GM21367 (cell line): ENCODE measurements at regions not wholly inside any gene's neighbourhood (a gene's known extent, or its start where the extent isn't known, plus 50 kb on each side); places are given as distances from the start of the nearest gene placed in this dataset.

Experiments
- ATAC-seq: cut with Tn5 transposase; IDR thresholded peaks from one replicate; pipeline ENCODE4 v1.9.1; 2021; ENCODE audit not compliant: unreplicated experiment

- no peak for ATAC-seq
These were observed 153.2 kb downstream of the RTP5 start for GRCh38 chr2:242022550-242023290.

GRCh38 chr2:242024751-242025355 lies 155.3 kb downstream of the RTP5 start:
- no peak for ATAC-seq

- ATAC-seq = no peak
These were observed 158.3 kb downstream of the RTP5 start for GRCh38 chr2:242027676-242028450.

GRCh38 chr2:242029422-242030225 lies 160.1 kb downstream of the RTP5 start:
- no peak for ATAC-seq

- no peak for ATAC-seq
These were observed 160.7 kb downstream of the RTP5 start for GRCh38 chr2:242030226-242030575.

- ATAC-seq = no peak
These were observed 161.3 kb downstream of the RTP5 start for GRCh38 chr2:242030858-242031257.

- no peak for ATAC-seq
These were observed 162.0 kb downstream of the RTP5 start for GRCh38 chr2:242031481-242032019.

GRCh38 chr2:242032780-242033656 lies 163.5 kb downstream of the RTP5 start:
- no peak for ATAC-seq

- ATAC-seq = no peak
These were observed 164.6 kb downstream of the RTP5 start for GRCh38 chr2:242034138-242034537.

- no peak for ATAC-seq
These were observed 165.7 kb downstream of the RTP5 start for GRCh38 chr2:242034996-242035814.

GRCh38 chr2:242035858-242036652 lies 166.5 kb downstream of the RTP5 start:
- no peak for ATAC-seq

GRCh38 chr2:242036653-242036950 lies 167.1 kb downstream of the RTP5 start:
- ATAC-seq = no peak

GRCh38 chr2:242038166-242038927 lies 168.8 kb downstream of the RTP5 start:
- no peak for ATAC-seq

- ATAC-seq = no peak
These were observed 169.4 kb downstream of the RTP5 start for GRCh38 chr2:242038928-242039341.

- ATAC-seq = no peak
These were observed 170.8 kb downstream of the RTP5 start for GRCh38 chr2:242040303-242040655.

- ATAC-seq = no peak
These were observed 171.2 kb downstream of the RTP5 start for GRCh38 chr2:242040681-242041080.

GRCh38 chr2:242041816-242042215 lies 172.3 kb downstream of the RTP5 start:
- ATAC-seq = no peak
